ENCODE measurements at regions not wholly inside any gene's neighbourhood (a gene's known extent, or its start where the extent isn't known, plus 50 kb on each side); places are given as distances from the start of the nearest gene placed in this dataset.

DNA sequence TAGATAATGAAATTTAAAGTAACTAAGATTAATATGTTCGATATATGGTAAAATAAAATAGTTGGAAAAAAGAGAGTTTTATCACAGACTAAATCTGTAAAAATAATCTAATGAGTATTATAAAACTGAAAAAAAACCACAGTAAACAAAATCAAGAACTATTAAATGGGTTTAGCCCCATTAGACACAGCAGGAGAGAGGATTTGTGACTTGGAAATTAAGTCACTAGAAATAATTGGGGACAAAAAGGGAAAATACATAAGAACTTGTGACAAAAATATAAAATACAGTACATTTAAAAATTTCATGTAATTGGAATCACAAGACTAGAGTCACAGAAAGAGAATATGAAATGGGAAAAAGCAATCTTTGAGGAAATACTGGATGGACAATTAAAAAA, 1114.6 kb upstream of the KLHL29 start:
- TF ChIP-seq, protein P1, sequence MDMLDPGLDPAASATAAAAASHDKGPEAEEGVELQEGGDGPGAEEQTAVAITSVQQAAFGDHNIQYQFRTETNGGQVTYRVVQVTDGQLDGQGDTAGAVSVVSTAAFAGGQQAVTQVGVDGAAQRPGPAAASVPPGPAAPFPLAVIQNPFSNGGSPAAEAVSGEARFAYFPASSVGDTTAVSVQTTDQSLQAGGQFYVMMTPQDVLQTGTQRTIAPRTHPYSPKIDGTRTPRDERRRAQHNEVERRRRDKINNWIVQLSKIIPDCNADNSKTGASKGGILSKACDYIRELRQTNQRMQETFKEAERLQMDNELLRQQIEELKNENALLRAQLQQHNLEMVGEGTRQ (CRISPR knock-in tag; IDR thresholded peaks at IDR 0.05): no peak
- TF ChIP-seq, protein P2, sequence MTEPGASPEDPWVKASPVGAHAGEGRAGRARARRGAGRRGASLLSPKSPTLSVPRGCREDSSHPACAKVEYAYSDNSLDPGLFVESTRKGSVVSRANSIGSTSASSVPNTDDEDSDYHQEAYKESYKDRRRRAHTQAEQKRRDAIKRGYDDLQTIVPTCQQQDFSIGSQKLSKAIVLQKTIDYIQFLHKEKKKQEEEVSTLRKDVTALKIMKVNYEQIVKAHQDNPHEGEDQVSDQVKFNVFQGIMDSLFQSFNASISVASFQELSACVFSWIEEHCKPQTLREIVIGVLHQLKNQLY (CRISPR knock-in tag; IDR thresholded peaks at IDR 0.05): no peak
- TF ChIP-seq ATF1 (CRISPR knock-in tag; IDR thresholded peaks at IDR 0.05) (no peak), KAT7 (CRISPR knock-in tag; IDR thresholded peaks at IDR 0.05; ENCODE audit: borderline replicate concordance) (no peak), EMX1 (CRISPR knock-in tag; IDR thresholded peaks at IDR 0.05) (no peak), TCF7 (CRISPR knock-in tag; IDR thresholded peaks at IDR 0.05; ENCODE audit: low read depth) (no peak), CBFB (CRISPR knock-in tag; IDR thresholded peaks at IDR 0.05; ENCODE audit: low read depth) (no peak), CREB1 (CRISPR knock-in tag; IDR thresholded peaks at IDR 0.05) (no peak), MXD4 (CRISPR knock-in tag; IDR thresholded peaks at IDR 0.05; ENCODE audit: borderline replicate concordance) (no peak), NR1H2 (CRISPR knock-in tag; IDR thresholded peaks at IDR 0.05) (no peak), IRF2 (CRISPR knock-in tag; IDR thresholded peaks at IDR 0.05; ENCODE audit: borderline replicate concordance, low read depth) (no peak)
- TF ChIP-seq, protein P3, sequence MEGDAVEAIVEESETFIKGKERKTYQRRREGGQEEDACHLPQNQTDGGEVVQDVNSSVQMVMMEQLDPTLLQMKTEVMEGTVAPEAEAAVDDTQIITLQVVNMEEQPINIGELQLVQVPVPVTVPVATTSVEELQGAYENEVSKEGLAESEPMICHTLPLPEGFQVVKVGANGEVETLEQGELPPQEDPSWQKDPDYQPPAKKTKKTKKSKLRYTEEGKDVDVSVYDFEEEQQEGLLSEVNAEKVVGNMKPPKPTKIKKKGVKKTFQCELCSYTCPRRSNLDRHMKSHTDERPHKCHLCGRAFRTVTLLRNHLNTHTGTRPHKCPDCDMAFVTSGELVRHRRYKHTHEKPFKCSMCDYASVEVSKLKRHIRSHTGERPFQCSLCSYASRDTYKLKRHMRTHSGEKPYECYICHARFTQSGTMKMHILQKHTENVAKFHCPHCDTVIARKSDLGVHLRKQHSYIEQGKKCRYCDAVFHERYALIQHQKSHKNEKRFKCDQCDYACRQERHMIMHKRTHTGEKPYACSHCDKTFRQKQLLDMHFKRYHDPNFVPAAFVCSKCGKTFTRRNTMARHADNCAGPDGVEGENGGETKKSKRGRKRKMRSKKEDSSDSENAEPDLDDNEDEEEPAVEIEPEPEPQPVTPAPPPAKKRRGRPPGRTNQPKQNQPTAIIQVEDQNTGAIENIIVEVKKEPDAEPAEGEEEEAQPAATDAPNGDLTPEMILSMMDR (IDR thresholded peaks at IDR 0.05): no peak
- TF ChIP-seq, protein P4, sequence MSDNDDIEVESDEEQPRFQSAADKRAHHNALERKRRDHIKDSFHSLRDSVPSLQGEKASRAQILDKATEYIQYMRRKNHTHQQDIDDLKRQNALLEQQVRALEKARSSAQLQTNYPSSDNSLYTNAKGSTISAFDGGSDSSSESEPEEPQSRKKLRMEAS (CRISPR knock-in tag; IDR thresholded peaks at IDR 0.05): no peak
- TF ChIP-seq, protein P5, sequence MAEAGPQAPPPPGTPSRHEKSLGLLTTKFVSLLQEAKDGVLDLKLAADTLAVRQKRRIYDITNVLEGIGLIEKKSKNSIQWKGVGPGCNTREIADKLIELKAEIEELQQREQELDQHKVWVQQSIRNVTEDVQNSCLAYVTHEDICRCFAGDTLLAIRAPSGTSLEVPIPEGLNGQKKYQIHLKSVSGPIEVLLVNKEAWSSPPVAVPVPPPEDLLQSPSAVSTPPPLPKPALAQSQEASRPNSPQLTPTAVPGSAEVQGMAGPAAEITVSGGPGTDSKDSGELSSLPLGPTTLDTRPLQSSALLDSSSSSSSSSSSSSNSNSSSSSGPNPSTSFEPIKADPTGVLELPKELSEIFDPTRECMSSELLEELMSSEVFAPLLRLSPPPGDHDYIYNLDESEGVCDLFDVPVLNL (CRISPR knock-in tag; IDR thresholded peaks at IDR 0.05; ENCODE audit: borderline replicate concordance, low read depth): no peak

Data from WTC11 (cell line).